ENCODE measurements at regions not wholly inside any gene's neighbourhood (a gene's known extent, or its start where the extent isn't known, plus 50 kb on each side); places are given as distances from the start of the nearest gene placed in this dataset.

DNA sequence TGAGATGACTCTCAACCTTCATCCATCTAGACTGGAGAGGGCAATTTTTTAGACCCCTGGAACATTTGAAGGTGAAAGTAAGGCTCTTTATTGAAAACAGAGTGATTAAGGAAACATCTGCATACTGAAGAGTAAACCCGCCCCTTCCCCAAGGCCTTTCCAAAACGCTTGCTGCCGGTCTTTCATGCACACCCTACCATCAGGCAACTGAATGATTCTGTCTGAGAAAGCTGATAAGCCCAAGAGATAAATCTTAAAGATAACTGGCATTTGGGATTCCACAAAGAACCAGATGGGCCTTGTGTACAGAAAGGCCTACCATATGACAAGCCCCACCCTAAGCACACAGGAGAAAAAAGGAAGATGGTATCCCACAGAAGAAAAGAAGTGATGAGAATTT, 54.4 kb upstream of the PIK3R1 start:
- no peak for DNase-seq

DNA sequence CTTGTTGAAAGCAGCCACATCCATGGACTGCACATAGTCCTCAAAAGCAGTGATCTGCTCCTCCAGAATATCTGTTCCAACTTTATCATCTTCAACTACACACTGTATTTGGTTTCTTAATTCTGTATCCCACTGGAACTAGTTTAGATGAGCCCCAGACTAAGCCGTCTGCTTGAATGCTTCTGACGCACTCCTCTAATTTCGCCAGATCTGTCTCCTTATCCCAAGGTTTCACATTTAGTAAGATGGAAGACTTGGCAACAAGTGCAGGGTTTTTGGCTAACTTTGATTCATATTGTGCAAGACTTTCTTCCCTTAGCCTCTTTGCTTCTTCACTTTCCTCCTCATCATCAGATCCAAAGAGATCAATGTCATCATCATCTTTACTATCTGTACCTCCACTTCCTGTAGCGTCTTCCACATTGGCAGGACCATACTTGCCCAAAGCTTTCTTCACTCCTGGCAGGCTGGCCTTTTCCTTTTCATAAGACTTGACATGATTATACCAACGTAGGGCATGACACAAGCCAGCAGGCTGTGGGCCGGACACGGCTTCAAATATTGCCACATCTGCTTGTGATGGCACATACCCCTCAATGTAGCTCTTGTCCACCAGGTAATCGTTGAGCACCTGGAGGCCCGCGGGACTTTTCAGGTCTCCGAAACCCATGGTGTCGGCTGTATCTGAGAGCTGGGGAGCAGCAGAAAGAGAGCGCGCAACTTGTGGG, 56.2 kb upstream of the PIK3R1 start:
- no peak for DNase-seq

DNA sequence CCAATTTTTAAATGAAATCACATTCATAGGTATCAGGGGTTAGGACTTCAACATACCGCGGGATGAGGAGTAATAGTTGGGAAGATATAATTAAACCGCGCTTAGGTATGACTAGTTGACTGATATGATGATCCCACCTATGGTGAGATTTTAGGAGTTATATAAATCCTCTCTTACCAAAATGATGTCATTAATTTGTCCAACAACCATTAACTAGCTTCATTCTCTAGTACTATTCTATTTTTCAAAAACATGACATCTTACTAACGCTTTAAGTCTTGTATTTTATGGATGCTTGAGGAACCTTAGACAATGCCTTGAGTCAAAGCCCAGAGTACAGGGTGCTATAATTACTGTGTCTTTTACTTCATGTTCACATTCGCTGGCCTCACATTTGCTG, 59.6 kb upstream of the PIK3R1 start:
- DNase-seq = no peak

DNA sequence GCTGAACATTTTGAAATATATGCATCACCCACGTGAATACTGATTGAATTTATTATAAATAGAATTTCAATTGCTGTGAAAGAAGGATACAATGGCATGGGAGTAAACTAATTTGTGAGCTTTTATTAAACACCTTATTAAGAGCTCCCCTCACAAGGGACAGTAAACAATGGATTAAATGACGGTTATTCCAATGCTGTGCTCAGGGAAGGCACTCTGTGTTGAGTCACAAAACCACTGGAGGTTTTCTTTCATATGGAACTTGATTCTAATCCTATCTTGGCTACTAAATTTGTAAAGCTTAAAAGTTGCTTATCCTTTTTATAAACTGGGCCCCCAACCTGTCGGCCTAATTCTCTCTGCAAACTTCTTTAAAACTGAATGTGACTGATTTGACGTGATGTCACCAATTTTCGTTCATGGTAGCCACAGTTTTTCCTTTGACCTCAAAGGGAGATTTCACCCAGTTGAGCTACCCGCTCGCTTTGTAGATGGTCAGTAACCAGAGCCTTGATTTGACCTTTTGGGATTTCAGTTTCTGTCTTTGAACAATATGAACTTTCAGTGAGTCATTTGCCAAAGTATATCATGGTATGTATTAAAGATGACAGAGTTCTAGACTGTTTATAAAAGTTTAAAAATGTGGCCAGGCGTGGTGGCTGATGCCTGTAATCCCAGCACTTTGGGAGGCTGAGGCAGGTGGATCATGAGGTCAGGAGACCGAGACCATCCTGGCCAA, 61.3 kb upstream of the PIK3R1 start:
- no peak for DNase-seq

DNA sequence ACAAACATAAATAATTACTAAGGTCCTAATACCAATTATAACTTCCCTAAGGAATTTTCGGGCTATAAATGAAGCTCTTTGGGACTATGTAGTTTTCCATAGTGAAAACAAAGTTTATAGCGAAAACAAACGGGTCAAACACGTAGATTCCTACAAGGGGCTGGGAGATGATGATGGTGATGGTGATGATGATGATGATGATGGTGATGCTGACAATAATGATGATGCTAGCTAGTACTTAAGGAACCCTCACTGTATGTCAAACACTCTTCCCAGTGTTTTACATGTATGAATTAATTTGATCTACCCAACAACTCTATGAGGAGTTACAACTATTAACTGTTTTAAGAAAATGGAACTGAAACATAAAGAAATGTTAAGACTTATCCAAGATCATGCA, 63.7 kb upstream of the PIK3R1 start:
- no peak for DNase-seq

DNA sequence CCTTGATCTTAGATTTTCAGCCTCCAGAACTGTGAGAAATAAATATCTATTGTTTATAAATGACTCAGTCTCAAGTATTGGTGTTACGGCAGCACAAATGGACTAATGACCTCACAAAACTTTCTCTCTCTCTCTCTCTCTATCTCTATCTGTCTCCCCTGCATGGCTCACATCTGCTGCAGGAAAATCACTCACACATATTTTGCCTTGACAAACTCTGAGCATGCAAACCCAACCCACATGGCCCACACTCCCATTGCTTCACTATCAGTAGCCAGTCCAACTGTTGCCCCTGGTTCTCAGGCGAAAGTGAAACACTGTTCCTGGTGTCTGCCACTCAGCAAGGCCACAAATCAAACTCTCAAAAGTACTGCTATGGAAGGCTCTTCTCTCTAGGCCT, 66.4 kb upstream of the PIK3R1 start:
- DNase-seq = no peak

DNA sequence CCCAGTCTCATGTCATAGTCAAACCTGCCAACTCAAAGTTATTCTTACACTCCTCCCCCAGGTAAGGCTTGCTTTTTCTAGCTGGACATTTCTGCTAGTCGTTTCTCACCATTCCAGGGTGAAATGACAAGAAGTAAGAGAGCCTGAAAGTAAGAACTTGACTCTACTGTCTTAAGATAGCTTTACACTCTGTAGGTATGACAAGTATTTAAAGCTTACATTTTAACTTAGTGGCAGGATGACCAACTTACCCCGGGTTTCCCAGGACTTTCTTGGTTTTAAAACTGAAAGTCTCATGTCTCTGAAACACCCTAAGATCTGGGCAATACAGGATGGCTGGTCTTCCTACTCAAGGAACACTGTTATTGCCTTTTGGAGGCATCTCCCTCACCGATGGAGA, 67.5 kb upstream of the PIK3R1 start:
- no peak for DNase-seq

DNA sequence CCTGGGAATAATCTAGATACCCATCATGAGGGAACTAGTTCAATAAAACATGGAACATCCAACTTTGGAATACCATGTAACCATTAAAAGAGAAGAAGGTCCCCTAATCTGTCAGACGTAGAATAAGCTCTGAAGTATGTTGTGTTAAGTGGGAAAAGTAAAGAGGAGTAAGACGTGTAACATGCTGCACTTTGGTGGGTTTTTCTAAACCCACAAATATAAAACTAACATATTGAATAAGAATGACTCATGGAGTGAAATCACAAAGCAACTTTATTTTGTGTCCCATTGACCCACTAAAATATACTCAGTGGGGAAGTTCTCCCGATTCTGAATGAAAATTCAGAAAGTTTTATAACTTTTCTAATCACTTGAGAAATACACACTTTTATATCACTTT, 67.9 kb upstream of the PIK3R1 start:
- no peak for DNase-seq

DNA sequence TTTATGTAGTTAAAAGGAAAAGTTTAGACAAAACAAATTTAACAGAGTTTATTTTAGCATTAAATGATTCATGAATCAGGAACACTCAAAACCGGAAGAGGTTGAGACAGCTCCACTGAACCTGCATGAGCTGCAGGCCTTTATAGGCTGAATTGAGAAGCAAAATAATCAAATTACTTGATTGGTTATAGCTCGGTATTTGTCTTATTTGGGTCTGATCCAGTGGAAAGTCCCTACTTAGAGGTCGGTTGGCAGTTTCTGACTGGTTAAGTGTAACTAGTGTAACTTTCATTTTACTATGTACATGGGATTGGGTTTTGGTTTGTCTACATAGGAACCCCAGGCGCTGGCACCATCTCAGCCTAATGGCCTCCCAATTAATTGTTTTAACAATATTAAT, 74.1 kb upstream of the PIK3R1 start:
- no peak for DNase-seq

DNA sequence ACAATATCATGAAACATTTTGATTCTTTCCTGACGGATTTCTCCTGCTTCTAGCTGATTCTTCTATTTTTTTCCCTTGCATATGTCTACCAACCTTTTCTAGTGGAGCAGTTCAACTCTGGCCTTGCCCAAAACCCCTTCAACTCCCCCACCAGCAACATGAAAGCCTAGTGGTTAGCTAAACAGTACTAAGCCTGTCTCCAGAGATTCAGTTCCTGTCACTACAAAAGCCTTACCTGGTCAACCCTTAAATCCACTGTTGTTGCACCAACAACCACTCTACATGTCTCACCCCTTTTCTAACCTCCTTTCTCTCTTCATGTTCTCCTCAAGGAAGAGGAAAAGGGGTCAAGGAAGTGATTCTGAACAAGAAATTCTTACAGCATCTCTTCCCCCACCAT, 74.8 kb upstream of the PIK3R1 start:
- DNase-seq = no peak

DNA sequence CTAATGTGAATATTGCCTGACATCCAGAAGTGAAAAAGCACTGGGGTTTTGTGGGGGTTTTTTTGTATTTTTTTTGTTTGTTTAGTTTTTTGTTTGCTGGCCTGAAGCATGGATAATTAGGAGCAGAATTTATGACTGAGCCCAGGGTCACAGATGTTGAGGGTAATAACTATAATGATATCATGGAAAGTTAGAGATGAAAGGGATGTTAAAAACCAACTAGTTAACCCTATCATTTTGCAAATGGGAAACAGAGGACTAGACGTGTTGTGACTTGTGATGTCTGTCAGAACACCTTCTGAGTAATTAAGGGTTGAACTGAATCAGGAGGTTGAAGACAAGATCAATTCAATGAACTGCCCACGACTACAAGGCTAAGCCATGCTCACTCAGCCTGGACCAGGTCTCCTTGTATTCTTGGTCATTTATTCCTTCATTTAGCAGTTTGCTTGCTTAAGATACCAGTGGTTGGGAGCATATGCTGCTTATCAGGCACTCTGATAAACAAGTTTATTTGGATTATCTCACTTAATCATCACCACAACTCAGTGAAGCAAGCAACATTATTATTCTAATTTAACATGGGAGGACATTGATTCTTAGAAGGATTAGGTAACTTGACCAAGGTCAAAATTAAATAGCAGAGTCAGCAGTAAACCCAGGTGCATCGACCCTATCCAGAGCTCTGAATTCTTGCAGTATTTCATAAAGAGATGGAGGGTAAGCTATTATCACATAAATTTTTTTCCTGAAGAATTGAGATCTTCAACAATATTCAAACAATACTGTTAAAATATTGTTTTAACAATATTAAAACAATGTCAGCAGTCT, 75.7 kb upstream of the PIK3R1 start:
- DNase-seq = no peak

DNA sequence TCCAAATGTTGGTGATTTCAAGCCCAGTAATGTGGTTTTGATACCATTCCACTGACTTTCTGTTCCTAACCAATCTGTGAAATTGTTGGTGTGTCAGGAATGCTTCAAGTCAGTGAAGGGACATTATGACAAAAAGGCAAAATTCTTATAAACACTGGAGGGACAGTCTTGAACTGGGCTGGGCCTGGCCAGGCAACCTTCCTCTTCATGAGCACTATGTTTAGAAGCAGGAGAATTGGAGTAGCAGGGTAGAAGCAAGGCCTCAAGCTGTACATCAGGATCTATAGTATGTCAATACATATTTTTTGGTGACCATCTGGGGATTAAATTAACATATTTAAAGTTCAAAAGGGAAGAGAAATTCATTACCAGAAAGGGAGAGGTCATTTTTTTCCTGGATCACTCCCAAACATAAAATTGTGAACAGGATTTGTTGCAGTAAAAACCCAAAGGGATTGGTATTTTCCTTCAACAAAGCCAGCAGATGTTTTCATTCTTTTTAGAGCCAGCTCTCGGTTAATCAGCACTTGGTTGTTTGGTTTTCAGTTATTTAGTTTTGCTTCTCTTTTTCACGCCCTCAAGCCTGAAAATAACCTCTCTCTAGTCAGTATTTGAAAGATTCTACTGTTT, 77.9 kb upstream of the PIK3R1 start:
- no peak for DNase-seq

DNA sequence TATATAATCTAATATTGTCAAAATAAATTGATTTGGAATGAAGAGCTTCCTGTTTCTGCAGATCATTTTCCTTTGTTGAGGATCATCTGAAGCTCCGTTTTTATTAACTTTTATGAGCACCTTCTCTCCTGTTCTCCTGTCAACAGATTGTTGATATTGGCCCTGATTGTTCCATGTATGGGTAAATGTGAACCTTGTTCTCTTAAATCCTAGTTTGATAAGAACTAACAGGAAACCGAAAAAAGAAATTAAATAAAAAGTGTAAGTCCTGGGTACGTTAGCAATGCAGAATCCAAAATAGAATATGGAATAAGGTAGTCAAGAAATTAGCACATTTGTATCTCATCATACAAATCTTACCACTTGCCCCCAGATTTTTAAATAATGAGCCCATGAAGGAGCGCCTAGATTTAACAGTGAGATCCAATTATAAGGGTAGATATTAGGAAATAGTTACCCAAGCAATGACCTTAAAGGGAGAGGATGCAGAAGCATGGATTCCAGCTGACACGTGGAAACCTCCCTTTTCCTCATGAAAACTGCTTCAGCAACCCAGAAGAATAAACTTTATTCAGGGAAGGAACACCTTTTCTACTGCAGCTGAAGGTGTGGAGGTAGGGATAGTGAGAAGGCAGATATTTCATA, 80.8 kb upstream of the PIK3R1 start:
- DNase-seq = no peak

DNA sequence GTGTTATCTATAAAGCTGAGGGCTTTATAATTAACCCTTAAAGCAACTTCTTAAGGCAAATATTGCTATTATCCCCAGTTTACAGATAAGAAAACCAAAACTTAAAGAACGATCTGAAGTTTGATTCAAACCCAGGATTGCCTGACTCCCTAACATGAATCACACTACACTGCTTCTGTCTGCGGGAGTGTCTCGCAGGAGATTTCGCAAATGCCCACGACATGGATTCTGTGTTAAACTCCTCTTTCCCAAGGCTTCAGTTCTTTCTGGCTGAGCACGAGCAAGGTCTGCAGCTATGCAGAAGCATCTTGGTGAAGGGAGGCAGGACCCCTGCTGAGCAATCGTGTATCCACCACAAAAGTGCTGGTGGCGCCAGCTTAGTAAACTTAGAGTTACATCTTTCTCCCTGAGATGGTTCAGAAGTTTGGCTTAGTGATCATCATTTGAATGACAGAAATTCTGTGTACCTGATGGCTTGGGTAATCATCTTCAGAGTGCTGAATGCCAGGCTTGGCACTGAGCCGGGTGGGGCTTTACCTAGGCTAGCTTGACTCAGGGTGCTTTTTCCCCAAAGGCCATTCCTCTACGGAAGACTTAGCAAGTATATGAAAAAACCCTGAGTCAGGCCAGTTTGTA, 81.4 kb upstream of the PIK3R1 start:
- DNase-seq = no peak

DNA sequence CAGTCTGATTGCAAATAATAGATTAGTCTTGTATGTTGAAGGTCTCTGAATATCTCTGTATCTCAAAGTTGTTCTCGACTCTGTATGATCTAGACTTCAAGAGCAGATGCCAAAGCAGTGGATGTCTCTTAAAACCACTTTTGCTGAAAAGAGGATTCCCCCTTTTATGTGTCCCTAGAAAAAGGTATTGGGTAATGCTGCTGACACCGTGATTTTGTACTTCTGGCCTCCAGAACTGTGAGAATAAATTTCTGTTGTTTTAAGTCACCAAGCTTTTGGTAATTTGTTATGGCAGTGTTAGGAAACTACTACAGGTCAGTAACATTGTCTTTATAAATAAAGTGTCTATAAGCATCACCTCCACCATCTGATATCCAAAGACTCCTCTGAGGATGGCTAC, 85.3 kb upstream of the PIK3R1 start:
- no peak for DNase-seq

DNA sequence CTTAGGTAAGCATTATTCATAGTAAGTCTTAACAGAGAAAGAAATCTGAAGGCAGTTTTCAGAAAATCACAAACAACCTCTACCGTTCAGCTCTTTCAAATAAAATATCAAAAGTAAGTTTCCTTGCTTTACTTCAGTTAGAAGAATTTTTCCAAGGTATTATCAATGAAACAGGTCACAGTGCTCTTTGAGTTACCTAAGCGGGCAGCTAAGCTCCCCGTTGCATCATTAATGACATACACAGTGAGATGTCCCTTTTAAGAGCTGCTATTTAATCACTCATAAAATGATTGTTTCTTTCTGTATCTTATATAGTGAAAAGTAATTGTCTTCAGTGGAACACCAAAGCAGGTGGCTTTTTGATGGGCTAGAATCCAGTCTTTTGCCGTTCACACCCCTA, 86.2 kb upstream of the PIK3R1 start:
- DNase-seq = no peak

DNA sequence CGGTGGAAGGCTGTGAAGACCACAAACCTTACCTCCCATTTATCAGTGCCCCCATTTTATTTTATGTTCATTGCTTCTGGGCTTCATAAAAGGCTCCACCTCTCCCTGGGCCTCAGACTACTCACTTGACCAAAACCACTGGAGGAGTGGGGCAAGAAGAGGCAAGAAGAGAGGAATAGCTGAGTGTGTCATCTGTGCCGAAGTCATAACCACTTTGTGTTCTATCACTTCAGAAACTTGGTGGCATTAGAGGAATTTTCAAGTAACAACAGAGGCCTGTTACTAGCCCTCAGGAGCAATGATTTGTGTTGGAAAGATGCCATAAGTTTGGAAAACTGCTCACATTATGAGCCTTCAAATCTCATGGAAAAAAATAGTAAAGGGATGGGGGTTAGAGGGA, 88.7 kb upstream of the PIK3R1 start:
- DNase-seq = no peak

DNA sequence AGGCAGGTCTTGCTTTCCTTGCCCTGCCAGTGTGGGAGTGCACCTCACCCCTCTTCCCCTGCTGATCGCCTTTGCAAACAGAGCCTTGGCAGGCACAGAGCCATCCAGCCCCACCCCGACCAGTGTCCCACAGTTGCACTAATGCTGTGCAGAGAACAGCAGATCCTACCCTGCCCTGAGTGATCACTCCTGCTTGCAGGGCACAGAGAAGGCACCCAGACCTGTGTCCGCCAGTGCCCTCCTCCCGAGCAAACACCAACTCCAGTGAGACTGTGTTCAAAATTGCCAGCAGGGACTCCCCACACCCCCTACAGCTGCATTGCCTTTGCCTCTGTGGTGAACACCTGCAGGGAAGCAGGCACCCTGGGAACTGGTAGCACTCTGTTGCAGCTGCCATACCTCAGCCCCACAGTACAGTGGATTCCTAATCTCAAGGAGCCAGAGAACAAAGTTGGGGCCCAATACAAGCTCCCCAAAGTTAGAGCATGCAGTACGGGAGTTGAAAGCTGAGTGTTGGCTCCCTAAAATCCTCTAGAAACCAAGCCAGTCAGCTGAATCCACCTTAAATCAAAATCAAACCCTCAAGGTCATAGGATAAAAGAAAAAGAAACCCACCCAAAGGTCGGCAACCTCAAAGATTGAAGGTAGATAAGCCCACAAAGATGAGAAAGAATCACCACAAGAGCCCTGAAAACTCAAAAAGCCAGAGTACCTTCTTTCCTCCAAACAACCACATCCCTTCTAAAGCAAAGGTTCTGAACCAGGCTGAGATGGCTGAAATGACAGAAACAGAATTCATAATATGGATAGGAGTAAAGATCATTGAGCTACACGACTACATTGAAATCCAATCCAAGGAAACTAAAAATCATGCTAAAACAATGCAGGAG, 92.9 kb upstream of the PIK3R1 start:
- peak; percentile 3 to 9 for DNase-seq

DNA sequence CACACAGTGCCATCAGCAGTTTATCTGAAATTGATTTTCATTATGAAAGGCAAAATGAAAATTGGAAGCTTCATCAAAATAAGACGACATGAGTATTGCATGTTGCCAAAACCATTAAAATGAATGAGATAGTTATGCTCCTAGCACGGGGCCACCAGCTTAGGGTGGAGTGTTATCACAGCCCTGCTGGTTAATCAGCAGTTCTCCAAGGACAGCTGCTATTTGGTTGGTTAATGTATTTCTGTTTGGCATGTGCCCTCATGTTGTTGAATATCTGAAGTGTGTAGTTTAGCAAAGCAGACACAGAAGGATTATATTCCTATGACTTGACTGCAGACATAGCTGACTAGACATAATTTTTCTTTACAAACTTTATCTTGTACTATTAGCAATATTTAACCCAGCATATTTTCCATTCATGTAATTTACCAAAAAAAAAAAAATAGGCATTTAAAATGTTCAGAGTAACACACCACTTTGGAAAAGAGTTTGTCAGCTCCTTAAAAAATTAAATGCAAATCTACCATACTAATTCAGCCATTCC, 98.6 kb upstream of the PIK3R1 start:
- DNase-seq = peak in 1 of 2 experiments; percentile 1

DNA sequence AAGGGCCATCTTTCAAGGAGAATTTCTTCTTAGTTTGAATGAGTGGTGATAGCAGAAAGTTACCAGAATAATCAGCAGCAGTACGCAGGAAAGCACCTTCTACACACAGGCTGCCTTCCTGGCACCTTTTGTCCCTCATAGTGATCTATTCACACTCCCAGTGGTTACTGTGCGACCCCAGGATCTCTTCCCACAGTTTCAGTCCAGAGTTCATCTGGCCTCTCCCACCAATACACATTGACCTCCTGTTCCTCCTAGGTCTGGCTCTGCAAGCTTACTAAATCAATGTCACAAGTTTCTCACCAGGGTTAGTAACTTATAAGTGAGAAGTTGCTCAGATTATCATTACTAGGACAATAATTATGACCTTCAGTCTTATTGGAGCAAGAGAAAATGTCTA, 99.1 kb upstream of the PIK3R1 start:
- no peak for DNase-seq

DNA sequence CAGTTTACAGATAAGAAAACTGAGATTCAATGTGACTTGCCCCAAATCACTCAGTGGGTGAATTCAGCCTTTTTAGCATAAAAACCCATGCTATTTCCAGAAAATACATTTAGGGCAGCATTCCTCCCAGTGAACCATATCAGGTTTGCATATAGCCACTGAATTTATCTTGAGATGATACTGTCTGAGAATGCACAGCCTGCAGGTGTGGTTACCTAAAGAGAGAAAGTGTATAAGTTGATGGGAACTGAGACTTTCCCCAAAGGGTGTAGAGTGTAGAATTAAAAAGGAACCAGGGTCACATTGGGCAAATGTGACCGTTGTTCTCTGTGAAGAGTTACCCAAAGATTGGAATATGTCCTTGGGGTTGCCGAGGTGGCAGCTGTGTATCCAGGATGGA, 100.0 kb upstream of the PIK3R1 start:
- no peak for DNase-seq

Data from SHP77 (cell line).